ENCODE measurements at regions not wholly inside any gene's neighbourhood (a gene's known extent, or its start where the extent isn't known, plus 50 kb on each side); places are given as distances from the start of the nearest gene placed in this dataset.
"Not testable (repeated sequence)": the region's sequence is repeated elsewhere in the genome, so short reads cannot be mapped to it uniquely, and the experiment has no call there.

- DNase-seq (ENCODE audit: low read depth), result not testable (repeated sequence)
Observed at GRCh38 chr7:155397758-155398714, 59.9 kb upstream of the EN2 start.

GRCh38 chr7:155398944-155399343 is 59.0 kb upstream of the EN2 start:
- DNase-seq (ENCODE audit: low read depth), result no peak

GRCh38 chr7:155399577-155399976 is 58.4 kb upstream of the EN2 start:
- no peak for DNase-seq (ENCODE audit: low read depth)

GRCh38 chr7:155401231-155401630 is 56.7 kb upstream of the EN2 start:
- no peak for DNase-seq (ENCODE audit: low read depth)

- DNase-seq (ENCODE audit: low read depth), result no peak
Observed at GRCh38 chr7:155401884-155402283, 56.0 kb upstream of the EN2 start.

GRCh38 chr7:155402941-155403340 is 55.0 kb upstream of the EN2 start:
- no peak for DNase-seq (ENCODE audit: low read depth)

- DNase-seq (ENCODE audit: low read depth), result no peak
Observed at GRCh38 chr7:155404976-155405375, 53.0 kb upstream of the EN2 start.

GRCh38 chr7:155405399-155406318 is 52.3 kb upstream of the EN2 start:
- no peak for DNase-seq (ENCODE audit: low read depth)

GRCh38 chr7:155407799-155408198 is 50.1 kb upstream of the EN2 start:
- no peak for DNase-seq (ENCODE audit: low read depth)

Data from stromal cell of bone marrow (primary cell).